Neural progenitor cell (in vitro differentiated cells): ENCODE measurements at regions not wholly inside any gene's neighbourhood (a gene's known extent, or its start where the extent isn't known, plus 50 kb on each side); places are given as distances from the start of the nearest gene placed in this dataset.
A peak's percentile ranks its signal among the peaks of the same experiment; 100 is the strongest.

Source experiments
- DNase-seq: peaks from one replicate; pipeline ENCODE4 v3.0.0-alpha.2; 2016; ENCODE audit warnings: low spot score
- H2AFZ ChIP-seq: fragments of 200-600 bp; sonication (generic); replicated peaks from 2 replicates; pipeline ENCODE4 v1.6.1; 2016; ENCODE audit warnings: antibody characterized with exemption
- H3F3A ChIP-seq: fragments of 200-600 bp; sonication (generic); 2 replicates; pipeline ENCODE4 v1.6.1; 2016; ENCODE audit warnings: antibody characterized with exemption, low read depth
- H3K27ac ChIP-seq: fragments of 200-600 bp; sonication (generic); 2 replicates; pipeline ENCODE4 v1.5.1; 2016; ENCODE audit warnings: mild to moderate bottlenecking
- H3K27me3 ChIP-seq: fragments of 200-600 bp; sonication (generic); 2 replicates; pipeline ENCODE4 v1.6.1; 2016; ENCODE audit warnings: mild to moderate bottlenecking, moderate library complexity
- H3K36me3 ChIP-seq: fragments of 200-600 bp; sonication (generic); 2 replicates; pipeline ENCODE4 v1.5.1; 2016
- H3K4me1 ChIP-seq: fragments of 200-600 bp; sonication (generic); 2 replicates; pipeline ENCODE4 v1.6.1; 2016; ENCODE audit warnings: mixed run types
- H3K4me2 ChIP-seq: fragments of 200-600 bp; sonication (generic); 2 replicates; pipeline ENCODE4 v1.6.1; 2016
- H3K4me3 ChIP-seq: fragments of 200-600 bp; sonication (generic); 2 replicates; pipeline ENCODE4 v1.5.1; 2016
- H3K79me2 ChIP-seq: fragments of 200-600 bp; sonication (generic); 2 replicates; pipeline ENCODE4 v1.6.1; 2016; ENCODE audit warnings: low read depth
- H3K9ac ChIP-seq: fragments of 200-600 bp; sonication (generic); 2 replicates; pipeline ENCODE4 v1.6.1; 2016
- H3K9me3 ChIP-seq: fragments of 200-600 bp; sonication (generic); 2 replicates; pipeline ENCODE4 v1.5.1; 2016; ENCODE audit warnings: low read depth
- H4K20me1 ChIP-seq: fragments of 200-600 bp; sonication (generic); 2 replicates; pipeline ENCODE4 v1.6.1; 2016; ENCODE audit warnings: low read depth
- H3K27ac Mint-ChIP-seq: 3 replicates; pipeline ENCODE4 v1.8.0; 2021; ENCODE audit warnings: mixed read lengths
- H3K27me3 Mint-ChIP-seq: 2 replicates; pipeline ENCODE4 v1.8.0; 2022; ENCODE audit warnings: low read depth, mild to moderate bottlenecking, inconsistent platforms, moderate library complexity, mixed read lengths; ENCODE audit not compliant: insufficient read depth
- H3K36me3 Mint-ChIP-seq: 3 replicates; pipeline ENCODE4 v1.8.0; 2021; ENCODE audit warnings: mixed read lengths
- H3K4me1 Mint-ChIP-seq: 3 replicates; pipeline ENCODE4 v1.8.0; 2021; ENCODE audit warnings: mixed read lengths
- H3K4me3 Mint-ChIP-seq: 3 replicates; pipeline ENCODE4 v1.8.0; 2021; ENCODE audit warnings: mild to moderate bottlenecking, moderate library complexity, mixed read lengths
- H3K9me3 Mint-ChIP-seq: 3 replicates; pipeline ENCODE4 v1.8.0; 2020; ENCODE audit warnings: mixed read lengths
- EZH2 ChIP-seq: fragments of 200-600 bp; sonication (generic); IDR thresholded peaks from 2 replicates; pipeline ENCODE4 v1.6.1; 2017; ENCODE audit warnings: antibody characterized with exemption, mild to moderate bottlenecking, moderate library complexity
- EZH2phosphoT487 ChIP-seq: fragments of 200-600 bp; sonication (generic); IDR thresholded peaks from 2 replicates; pipeline ENCODE4 v1.6.1; 2017; ENCODE audit warnings: antibody characterized with exemption
- TF ChIP-seq, protein P1 (sequence below): fragments of 200-600 bp; sonication (generic); IDR thresholded peaks from 2 replicates; pipeline ENCODE4 v1.5.1; 2017; ENCODE audit warnings: antibody characterized with exemption, mild to moderate bottlenecking

DNA sequence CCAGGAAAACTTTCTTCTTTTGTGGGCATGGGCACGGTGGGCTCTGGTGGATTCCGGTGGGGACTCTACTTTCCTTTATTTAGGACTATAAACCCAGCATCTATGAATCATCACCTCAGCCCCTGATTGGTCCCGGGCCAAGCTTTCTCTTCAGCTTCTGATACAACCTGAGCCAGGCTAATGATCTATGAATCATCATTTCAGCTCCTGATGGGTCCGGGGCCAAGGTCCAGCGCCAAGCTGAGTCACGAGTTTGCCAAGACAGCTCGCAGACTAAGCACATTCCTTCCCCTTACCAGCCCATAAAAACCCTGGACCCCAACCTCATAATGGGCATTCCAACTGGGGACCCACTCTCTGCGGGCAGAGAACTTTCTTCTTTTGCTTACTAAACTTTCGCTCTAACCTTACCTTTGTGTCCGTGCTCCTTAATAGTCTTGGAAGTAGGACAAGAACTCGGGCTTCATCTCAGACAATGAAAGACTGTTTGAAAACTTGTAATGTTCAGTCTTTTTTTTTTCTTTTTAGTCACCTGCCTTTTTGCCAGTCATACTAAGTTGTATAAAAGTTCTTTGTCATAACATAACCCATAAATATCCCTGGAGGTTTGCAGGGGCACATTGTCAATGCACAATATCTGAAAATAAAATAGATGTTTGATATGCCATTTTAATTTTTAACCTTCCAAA lies 904.9 kb upstream of the EPHA5 start:
- no peaks in the 10 kb centered on the region for H3K79me2 ChIP-seq
- Mint-ChIP-seq H3K27me3 (no peaks in the 10 kb centered on the region), H3K4me3 (no peak overlapping the region), H3K9me3 (no peaks in the 10 kb centered on the region), H3K27ac (no peak overlapping the region), H3K36me3 (no peaks in the 10 kb centered on the region), H3K4me1 (no peaks in the 10 kb centered on the region)
- no peaks in the 10 kb centered on the region for H3F3A ChIP-seq
- no peaks in the 10 kb centered on the region for H3K9me3 ChIP-seq
- H3K4me3 ChIP-seq, result no peak overlapping the region
- DNase-seq, result no peak
- H3K27ac ChIP-seq, result no peak overlapping the region
- no peaks in the 10 kb centered on the region for H3K27me3 ChIP-seq
- H3K9ac ChIP-seq, result no peak overlapping the region
- TF ChIP-seq EZH2phosphoT487 (no peak), EZH2 (no peak)
- TF ChIP-seq, protein P1, sequence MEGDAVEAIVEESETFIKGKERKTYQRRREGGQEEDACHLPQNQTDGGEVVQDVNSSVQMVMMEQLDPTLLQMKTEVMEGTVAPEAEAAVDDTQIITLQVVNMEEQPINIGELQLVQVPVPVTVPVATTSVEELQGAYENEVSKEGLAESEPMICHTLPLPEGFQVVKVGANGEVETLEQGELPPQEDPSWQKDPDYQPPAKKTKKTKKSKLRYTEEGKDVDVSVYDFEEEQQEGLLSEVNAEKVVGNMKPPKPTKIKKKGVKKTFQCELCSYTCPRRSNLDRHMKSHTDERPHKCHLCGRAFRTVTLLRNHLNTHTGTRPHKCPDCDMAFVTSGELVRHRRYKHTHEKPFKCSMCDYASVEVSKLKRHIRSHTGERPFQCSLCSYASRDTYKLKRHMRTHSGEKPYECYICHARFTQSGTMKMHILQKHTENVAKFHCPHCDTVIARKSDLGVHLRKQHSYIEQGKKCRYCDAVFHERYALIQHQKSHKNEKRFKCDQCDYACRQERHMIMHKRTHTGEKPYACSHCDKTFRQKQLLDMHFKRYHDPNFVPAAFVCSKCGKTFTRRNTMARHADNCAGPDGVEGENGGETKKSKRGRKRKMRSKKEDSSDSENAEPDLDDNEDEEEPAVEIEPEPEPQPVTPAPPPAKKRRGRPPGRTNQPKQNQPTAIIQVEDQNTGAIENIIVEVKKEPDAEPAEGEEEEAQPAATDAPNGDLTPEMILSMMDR, result no peak
- no peaks in the 10 kb centered on the region for H4K20me1 ChIP-seq
- H3K36me3 ChIP-seq, result no peaks in the 10 kb centered on the region
- peak overlapping the region; percentile 9 for H2AFZ ChIP-seq
- H3K4me1 ChIP-seq, result no peaks in the 10 kb centered on the region
- H3K4me2 ChIP-seq, result no peak overlapping the region

DNA sequence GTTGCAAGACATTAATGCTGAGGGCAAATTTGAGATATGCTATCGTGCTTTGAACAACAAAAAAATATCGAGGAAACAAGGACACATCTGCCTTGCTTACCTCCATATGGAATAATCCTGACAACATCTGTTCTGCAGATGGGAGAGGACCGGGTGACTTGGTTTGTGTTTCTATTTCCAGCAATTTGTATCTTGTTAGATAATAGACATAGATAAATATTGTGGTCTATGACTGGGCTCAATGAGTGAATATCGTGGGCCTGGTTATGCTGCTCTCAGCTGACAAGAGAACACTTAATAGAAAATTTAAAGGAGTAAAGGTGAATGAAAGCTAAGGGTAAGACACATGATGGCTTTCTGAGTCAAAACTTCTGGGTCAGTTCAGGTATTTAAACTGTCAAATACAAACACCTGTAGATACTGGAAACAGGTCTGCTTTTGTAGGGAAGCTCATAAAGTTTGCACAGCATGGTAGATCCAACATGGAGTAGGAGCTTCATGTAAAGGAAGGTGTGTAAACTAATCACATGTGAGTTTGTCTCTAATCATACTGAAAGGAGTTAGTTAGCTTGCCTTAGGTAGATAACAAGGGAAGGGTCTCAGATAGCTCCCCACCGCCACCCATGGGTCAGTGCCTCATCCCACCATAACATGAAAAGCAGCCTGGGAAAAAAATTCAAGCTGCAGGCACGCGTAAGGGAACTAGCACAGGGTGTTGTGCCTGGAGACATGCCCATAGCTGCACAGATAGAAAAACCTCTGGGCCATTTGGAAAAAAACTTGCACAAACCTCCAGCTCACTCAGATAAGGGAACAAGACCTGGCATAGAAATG lies 904.1 kb upstream of the EPHA5 start:
- Histone ChIP-seq H3K4me1 (no peaks in the 10 kb centered on the region), H3K79me2 (no peaks in the 10 kb centered on the region), H3K4me3 (no peak overlapping the region), H3K9ac (no peak overlapping the region), H3K27me3 (no peaks in the 10 kb centered on the region), H2AFZ (peak overlapping the region; percentile 9), H3K36me3 (no peaks in the 10 kb centered on the region), H4K20me1 (no peaks in the 10 kb centered on the region), H3K9me3 (no peaks in the 10 kb centered on the region), H3K27ac (no peak overlapping the region), H3K4me2 (no peak overlapping the region), H3F3A (no peaks in the 10 kb centered on the region)
- Mint-ChIP-seq H3K4me1 (no peaks in the 10 kb centered on the region), H3K27ac (no peak overlapping the region), H3K36me3 (no peaks in the 10 kb centered on the region), H3K27me3 (no peaks in the 10 kb centered on the region), H3K9me3 (no peaks in the 10 kb centered on the region), H3K4me3 (no peak overlapping the region)
- DNase-seq, result no peak
- TF ChIP-seq, protein P1, result peak; percentile 12
- TF ChIP-seq EZH2, result no peak

- H3K4me3 Mint-ChIP-seq, result no peak overlapping the region
- no peak overlapping the region for H2AFZ ChIP-seq
- DNase-seq, result no peak
- H3K36me3 ChIP-seq, result no peaks in the 10 kb centered on the region
- no peak overlapping the region for H3K9ac ChIP-seq
- no peak overlapping the region for H3K27ac ChIP-seq
- no peaks in the 10 kb centered on the region for H3F3A ChIP-seq
- no peaks in the 10 kb centered on the region for H3K9me3 ChIP-seq
- H3K4me3 ChIP-seq, result no peak overlapping the region
- no peaks in the 10 kb centered on the region for H4K20me1 ChIP-seq
- H3K4me1 Mint-ChIP-seq, result no peaks in the 10 kb centered on the region
- no peak for TF ChIP-seq EZH2
- TF ChIP-seq, protein P1, result no peak
- TF ChIP-seq EZH2phosphoT487, result no peak
- H3K4me2 ChIP-seq, result no peak overlapping the region
- H3K27me3 Mint-ChIP-seq, result no peaks in the 10 kb centered on the region
- H3K79me2 ChIP-seq, result no peaks in the 10 kb centered on the region
- H3K4me1 ChIP-seq, result no peaks in the 10 kb centered on the region
- no peaks in the 10 kb centered on the region for H3K27me3 ChIP-seq
- H3K27ac Mint-ChIP-seq, result no peak overlapping the region
- H3K36me3 Mint-ChIP-seq, result no peaks in the 10 kb centered on the region
- H3K9me3 Mint-ChIP-seq, result no peaks in the 10 kb centered on the region
Measured at GRCh38 chr4:66572949-66573348, 902.7 kb upstream of the EPHA5 start.
